Smooth muscle cell (in vitro differentiated cells): ENCODE measurements at regions not wholly inside any gene's neighbourhood (a gene's known extent, or its start where the extent isn't known, plus 50 kb on each side); places are given as distances from the start of the nearest gene placed in this dataset.

Source experiments
- DNase-seq: peaks from one replicate; lab custom pipeline; 2025; ENCODE audit not compliant: unreplicated experiment; lab: John Stamatoyannopoulos, UW
- H2AFZ ChIP-seq: fragments of 200-600 bp; sonication (generic); 2 replicates; pipeline ENCODE4 v1.6.0; 2016; ENCODE audit warnings: antibody characterized with exemption, low read depth, mild to moderate bottlenecking
- H3F3A ChIP-seq: fragments of 200-600 bp; sonication (generic); 2 replicates; pipeline ENCODE4 v1.6.0; 2017; ENCODE audit warnings: antibody characterized with exemption, low read depth
- H3K27ac ChIP-seq: fragments of 200-600 bp; sonication (generic); 2 replicates; pipeline ENCODE4 v1.5.1; 2016; ENCODE audit warnings: low read depth, mild to moderate bottlenecking
- H3K27me3 ChIP-seq: fragments of 200-600 bp; sonication (generic); 2 replicates; pipeline ENCODE4 v1.6.1; 2016; ENCODE audit warnings: low read depth, mild to moderate bottlenecking
- H3K36me3 ChIP-seq: fragments of 200-600 bp; sonication (generic); 2 replicates; pipeline ENCODE4 v1.5.1; 2016; ENCODE audit warnings: low read depth
- H3K4me1 ChIP-seq: fragments of 200-600 bp; sonication (generic); 2 replicates; pipeline ENCODE4 v1.5.1; 2016; ENCODE audit warnings: low read depth
- H3K4me2 ChIP-seq: fragments of 200-600 bp; sonication (generic); 2 replicates; pipeline ENCODE4 v1.6.0; 2016; ENCODE audit warnings: mild to moderate bottlenecking
- H3K4me3 ChIP-seq: fragments of 200-600 bp; sonication (generic); 2 replicates; pipeline ENCODE4 v1.5.1; 2016; ENCODE audit warnings: mild to moderate bottlenecking
- H3K79me2 ChIP-seq: fragments of 200-600 bp; sonication (generic); 2 replicates; pipeline ENCODE4 v1.6.0; 2016; ENCODE audit warnings: low read depth, mild to moderate bottlenecking
- H3K9ac ChIP-seq: fragments of 200-600 bp; sonication (generic); 2 replicates; pipeline ENCODE4 v1.6.0; 2016; ENCODE audit warnings: low read depth
- H3K9me3 ChIP-seq: fragments of 200-600 bp; sonication (generic); replicated peaks from 2 replicates; pipeline ENCODE4 v1.5.1; 2016; ENCODE audit warnings: low read depth
- H4K20me1 ChIP-seq: fragments of 200-600 bp; sonication (generic); 2 replicates; pipeline ENCODE4 v1.6.0; 2016; ENCODE audit warnings: low read depth
- WGBS: methylation state at CpG from one replicate; pipeline ENCODE4 v1.1.7; 2016; ENCODE audit warnings: low lambda C conversion rate; 5-methylcytosine and 5-hydroxymethylcytosine counted together
- TF ChIP-seq, protein P1 (sequence below): fragments of 200-600 bp; sonication (generic); IDR thresholded peaks from 2 replicates; pipeline ENCODE4 v1.5.1; 2017; ENCODE audit warnings: borderline replicate concordance, mild to moderate bottlenecking, antibody characterized with exemption; ENCODE audit not compliant: insufficient read depth, poor library complexity, severe bottlenecking

DNA sequence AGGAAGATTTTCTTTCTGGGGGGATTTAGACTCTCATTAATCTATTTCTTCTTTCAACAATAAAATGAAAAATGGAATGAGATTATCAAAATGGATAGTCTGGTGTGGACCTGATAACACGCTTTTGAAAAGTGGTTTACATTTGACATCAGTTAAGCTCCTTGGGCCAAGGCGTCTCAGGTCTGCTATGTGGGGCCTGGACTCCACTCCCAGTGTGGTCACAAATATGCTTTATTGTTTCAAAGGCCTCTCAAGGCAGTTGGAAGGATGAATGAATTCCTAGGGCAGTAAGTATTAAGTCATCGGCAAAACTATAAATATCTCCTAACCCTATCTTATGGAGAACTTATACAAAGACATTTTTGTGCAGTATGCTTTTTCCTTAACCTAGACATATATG, 74.5 kb downstream of the ETAA1 start:
- DNase-seq, result no peak
- no peaks in the 10 kb centered on the region for H3K4me1 ChIP-seq
- TF ChIP-seq, protein P1, sequence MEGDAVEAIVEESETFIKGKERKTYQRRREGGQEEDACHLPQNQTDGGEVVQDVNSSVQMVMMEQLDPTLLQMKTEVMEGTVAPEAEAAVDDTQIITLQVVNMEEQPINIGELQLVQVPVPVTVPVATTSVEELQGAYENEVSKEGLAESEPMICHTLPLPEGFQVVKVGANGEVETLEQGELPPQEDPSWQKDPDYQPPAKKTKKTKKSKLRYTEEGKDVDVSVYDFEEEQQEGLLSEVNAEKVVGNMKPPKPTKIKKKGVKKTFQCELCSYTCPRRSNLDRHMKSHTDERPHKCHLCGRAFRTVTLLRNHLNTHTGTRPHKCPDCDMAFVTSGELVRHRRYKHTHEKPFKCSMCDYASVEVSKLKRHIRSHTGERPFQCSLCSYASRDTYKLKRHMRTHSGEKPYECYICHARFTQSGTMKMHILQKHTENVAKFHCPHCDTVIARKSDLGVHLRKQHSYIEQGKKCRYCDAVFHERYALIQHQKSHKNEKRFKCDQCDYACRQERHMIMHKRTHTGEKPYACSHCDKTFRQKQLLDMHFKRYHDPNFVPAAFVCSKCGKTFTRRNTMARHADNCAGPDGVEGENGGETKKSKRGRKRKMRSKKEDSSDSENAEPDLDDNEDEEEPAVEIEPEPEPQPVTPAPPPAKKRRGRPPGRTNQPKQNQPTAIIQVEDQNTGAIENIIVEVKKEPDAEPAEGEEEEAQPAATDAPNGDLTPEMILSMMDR, result no peak
- H3K27me3 ChIP-seq, result no peaks in the 10 kb centered on the region
- H3K79me2 ChIP-seq, result no peaks in the 10 kb centered on the region
- H2AFZ ChIP-seq, result no peak overlapping the region
- 70% methylated on average over 3 of the region's 3 CpGs for WGBS
- H3K36me3 ChIP-seq, result no peaks in the 10 kb centered on the region
- H4K20me1 ChIP-seq, result no peaks in the 10 kb centered on the region
- no peak overlapping the region for H3K9ac ChIP-seq
- H3K4me3 ChIP-seq, result no peak overlapping the region
- no peaks in the 10 kb centered on the region for H3K9me3 ChIP-seq
- no peak overlapping the region for H3K27ac ChIP-seq
- H3K4me2 ChIP-seq, result no peak overlapping the region
- H3F3A ChIP-seq, result no peaks in the 10 kb centered on the region

DNA sequence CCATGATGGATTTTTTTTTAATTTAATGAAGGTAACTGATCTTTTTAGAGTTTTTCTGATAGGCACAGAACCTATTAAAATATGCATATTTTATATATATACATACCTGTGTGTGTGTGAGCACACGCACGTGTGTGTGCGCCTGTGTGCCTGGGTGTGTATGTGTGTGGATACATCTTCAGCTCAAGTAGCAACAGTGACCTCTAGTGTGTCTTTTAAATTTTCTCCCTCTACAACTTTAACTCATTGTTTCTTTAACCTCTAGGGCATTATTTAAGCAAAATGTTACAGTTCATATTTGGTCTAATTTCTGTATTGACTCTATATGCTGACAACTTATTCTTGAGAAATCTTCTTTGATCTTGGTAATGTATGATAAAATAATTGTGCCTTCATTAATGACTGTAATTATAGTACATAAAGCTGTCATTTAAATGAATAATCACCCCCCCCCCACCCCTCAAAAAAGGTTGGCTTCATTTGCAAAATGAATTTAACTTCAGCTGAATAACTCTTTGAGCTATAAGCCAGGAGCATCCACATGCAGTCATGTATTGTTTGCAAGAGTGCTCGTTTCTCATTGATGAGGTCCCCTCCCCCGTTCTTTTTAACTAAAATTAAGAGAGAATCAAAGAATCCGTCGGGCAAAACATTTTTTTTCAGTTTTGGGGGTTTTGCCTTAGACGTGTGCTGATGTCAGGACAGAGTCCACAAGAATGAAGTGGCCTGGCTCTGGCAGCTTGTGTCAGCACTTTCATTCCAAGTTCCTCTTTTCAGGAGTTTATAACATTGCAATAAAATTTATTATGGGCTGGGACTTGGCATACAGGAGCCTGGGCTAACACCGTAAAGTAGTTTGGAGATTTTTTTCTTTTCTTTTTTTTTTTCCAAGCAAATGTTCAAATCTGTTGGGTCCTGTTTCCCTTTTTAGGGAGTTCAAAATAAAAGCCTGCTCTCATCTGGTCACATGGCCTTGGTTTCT, 80.0 kb downstream of the ETAA1 start:
- Histone ChIP-seq H3K27ac (no peak overlapping the region), H2AFZ (peak overlapping the region; percentile 64), H3K27me3 (no peaks in the 10 kb centered on the region), H3K4me1 (peaks cover 5% of the 10 kb centered on the region), H4K20me1 (no peaks in the 10 kb centered on the region), H3K4me2 (no peak overlapping the region), H3F3A (no peaks in the 10 kb centered on the region), H3K36me3 (no peaks in the 10 kb centered on the region), H3K4me3 (no peak overlapping the region), H3K79me2 (no peaks in the 10 kb centered on the region), H3K9me3 (no peaks in the 10 kb centered on the region), H3K9ac (no peak overlapping the region)
- TF ChIP-seq, protein P1, result peak; percentile 50
- WGBS, result 51% methylated on average over 9 of the region's 9 CpGs
- no peak for DNase-seq

DNA sequence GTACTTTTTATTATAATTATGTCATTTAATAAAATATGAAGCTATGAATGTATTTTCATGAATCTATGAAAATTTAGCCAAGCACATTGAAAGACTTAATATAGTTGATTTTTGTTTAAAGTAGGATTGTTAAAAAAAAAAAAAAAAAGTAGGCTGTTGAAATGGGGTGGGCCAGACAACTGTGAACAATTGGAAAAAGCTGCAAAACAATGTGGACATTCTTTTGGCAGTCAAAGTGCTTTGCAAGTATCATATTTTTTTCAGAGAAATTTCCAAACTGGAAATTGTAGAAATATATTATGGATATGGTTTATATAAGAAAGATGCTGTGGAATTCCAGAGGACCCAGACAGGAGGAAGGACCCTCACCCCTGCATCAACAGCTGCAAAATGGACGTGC, 82.1 kb downstream of the ETAA1 start:
- Histone ChIP-seq H3K4me1 (peaks cover 5% of the 10 kb centered on the region), H3K9ac (no peak overlapping the region), H4K20me1 (no peaks in the 10 kb centered on the region), H3K9me3 (peaks cover 7% of the 10 kb centered on the region), H3K36me3 (no peaks in the 10 kb centered on the region), H2AFZ (no peak overlapping the region), H3K79me2 (no peaks in the 10 kb centered on the region), H3K4me3 (no peak overlapping the region), H3K27me3 (no peaks in the 10 kb centered on the region), H3K4me2 (no peak overlapping the region), H3K27ac (no peak overlapping the region), H3F3A (no peaks in the 10 kb centered on the region)
- WGBS, result 88% methylated on average over 1 of the region's 1 CpG
- no peak for DNase-seq
- TF ChIP-seq, protein P1, result no peak

DNA sequence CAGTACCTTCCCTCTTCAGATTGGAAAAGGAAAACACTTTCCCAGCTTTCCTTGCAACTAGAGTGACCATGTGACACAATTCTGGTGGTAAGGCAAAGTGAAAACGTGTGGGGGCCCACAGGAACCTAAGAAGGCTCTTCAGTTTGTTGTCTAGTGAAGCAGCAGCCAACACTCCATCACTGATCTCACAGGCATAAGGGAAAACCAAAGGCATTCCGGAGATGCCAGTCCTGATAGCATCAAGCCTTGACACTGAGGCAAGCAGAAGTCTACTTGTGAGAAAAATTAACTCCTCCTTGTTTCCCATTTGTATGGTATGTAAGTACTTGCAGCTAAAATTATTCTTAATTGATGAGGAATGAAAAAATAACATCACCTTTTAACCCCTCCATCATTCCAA, 88.3 kb downstream of the ETAA1 start:
- WGBS, result 32% methylated on average over 2 of the region's 2 CpGs
- H2AFZ ChIP-seq, result no peak overlapping the region
- TF ChIP-seq, protein P1, result no peak

More for the DNA sequence above, 88.3 kb downstream of the ETAA1 start:
- no peak overlapping the region for H3K27ac ChIP-seq
- H3K4me2 ChIP-seq, result no peak overlapping the region
- no peaks in the 10 kb centered on the region for H3F3A ChIP-seq
- no peak overlapping the region for H3K9ac ChIP-seq
- peaks cover 7% of the 10 kb centered on the region for H3K9me3 ChIP-seq
- no peak for DNase-seq
- no peaks in the 10 kb centered on the region for H4K20me1 ChIP-seq
- H3K36me3 ChIP-seq, result no peaks in the 10 kb centered on the region
- H3K4me3 ChIP-seq, result no peak overlapping the region
- no peaks in the 10 kb centered on the region for H3K79me2 ChIP-seq
- no peaks in the 10 kb centered on the region for H3K27me3 ChIP-seq
- no peaks in the 10 kb centered on the region for H3K4me1 ChIP-seq
